ENCODE measurements at regions not wholly inside any gene's neighbourhood (a gene's known extent, or its start where the extent isn't known, plus 50 kb on each side); places are given as distances from the start of the nearest gene placed in this dataset.

DNA sequence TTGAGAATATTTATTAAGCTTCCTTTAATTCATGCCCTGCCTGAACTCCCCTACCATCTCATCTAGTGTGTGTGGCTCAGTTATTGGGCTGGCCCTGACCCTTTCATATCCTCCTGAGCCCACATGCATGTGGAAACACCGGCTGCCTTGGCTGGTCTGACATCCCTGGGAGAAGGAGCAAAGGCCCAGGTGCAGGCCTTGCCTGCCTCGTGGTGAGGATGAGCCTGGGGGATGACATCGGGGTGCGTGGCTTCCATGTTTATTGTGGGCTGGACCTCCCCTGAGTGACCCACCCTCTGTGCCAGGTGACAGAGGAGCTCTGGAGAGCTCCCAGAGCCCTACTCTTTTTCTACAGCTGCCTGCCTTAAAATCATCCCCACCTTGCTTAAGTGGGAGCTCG, 69.1 kb downstream of the FOXA2 start:
- Histone ChIP-seq H3K27me3 (peaks cover 28% of the 10 kb centered on the region), H3K4me1 (no peaks in the 10 kb centered on the region), H3K27ac (no peak overlapping the region), H3K4me3 (no peak overlapping the region), H3K36me3 (no peaks in the 10 kb centered on the region), H3K9me3 (no peaks in the 10 kb centered on the region)
- WGBS, 2 donors (ENCODE audit: low coverage in 1 of 2), result 70% methylated on average over 2 of the region's 5 CpGs; no CpG with 5 or more reads in 1 of the 2 donors
- TF ChIP-seq POLR2AphosphoS5 (IDR thresholded peaks at IDR 0.05) (no peak), EP300 (IDR thresholded peaks at IDR 0.05) (no peak), POLR2A (IDR thresholded peaks at IDR 0.05) (no peak)
- TF ChIP-seq, protein P1, sequence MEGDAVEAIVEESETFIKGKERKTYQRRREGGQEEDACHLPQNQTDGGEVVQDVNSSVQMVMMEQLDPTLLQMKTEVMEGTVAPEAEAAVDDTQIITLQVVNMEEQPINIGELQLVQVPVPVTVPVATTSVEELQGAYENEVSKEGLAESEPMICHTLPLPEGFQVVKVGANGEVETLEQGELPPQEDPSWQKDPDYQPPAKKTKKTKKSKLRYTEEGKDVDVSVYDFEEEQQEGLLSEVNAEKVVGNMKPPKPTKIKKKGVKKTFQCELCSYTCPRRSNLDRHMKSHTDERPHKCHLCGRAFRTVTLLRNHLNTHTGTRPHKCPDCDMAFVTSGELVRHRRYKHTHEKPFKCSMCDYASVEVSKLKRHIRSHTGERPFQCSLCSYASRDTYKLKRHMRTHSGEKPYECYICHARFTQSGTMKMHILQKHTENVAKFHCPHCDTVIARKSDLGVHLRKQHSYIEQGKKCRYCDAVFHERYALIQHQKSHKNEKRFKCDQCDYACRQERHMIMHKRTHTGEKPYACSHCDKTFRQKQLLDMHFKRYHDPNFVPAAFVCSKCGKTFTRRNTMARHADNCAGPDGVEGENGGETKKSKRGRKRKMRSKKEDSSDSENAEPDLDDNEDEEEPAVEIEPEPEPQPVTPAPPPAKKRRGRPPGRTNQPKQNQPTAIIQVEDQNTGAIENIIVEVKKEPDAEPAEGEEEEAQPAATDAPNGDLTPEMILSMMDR (IDR thresholded peaks at IDR 0.05), result no peak
- ATAC-seq, result no peak

DNA sequence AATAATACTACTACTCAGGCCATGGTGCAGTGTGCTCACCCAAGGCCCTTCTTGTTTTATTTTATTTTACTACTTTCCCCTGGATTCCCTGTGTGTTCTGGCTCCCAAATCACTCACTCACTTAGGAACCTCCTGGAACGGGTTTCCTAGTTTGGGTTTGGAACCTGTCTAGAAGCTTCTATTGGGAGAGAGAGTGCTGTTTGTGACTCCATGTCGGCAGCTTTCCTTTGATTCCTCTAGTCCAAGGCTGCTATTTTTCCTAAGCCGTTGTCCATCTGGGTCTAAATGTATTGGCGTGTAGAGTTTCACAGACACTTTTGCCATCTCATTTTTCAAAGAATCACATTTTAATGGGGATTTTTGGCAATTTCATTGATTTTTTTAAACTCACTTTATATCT, 70.8 kb downstream of the FOXA2 start:
- TF ChIP-seq EP300 (IDR thresholded peaks at IDR 0.05) (no peak), POLR2A (IDR thresholded peaks at IDR 0.05) (no peak), POLR2AphosphoS5 (IDR thresholded peaks at IDR 0.05) (no peak)
- TF ChIP-seq, protein P1 (IDR thresholded peaks at IDR 0.05), result no peak
- no peak for ATAC-seq
- no peaks in the 10 kb centered on the region for H3K4me1 ChIP-seq
- WGBS, 2 donors (ENCODE audit: low coverage in 1 of 2), result 67 to 68% methylated on average over 1 to 4 of the region's 4 CpGs
- H3K27me3 ChIP-seq, result peaks cover 35% of the 10 kb centered on the region
- H3K36me3 ChIP-seq, result no peaks in the 10 kb centered on the region
- no peak overlapping the region for H3K27ac ChIP-seq
- no peak overlapping the region for H3K4me3 ChIP-seq
- H3K9me3 ChIP-seq, result no peaks in the 10 kb centered on the region

DNA sequence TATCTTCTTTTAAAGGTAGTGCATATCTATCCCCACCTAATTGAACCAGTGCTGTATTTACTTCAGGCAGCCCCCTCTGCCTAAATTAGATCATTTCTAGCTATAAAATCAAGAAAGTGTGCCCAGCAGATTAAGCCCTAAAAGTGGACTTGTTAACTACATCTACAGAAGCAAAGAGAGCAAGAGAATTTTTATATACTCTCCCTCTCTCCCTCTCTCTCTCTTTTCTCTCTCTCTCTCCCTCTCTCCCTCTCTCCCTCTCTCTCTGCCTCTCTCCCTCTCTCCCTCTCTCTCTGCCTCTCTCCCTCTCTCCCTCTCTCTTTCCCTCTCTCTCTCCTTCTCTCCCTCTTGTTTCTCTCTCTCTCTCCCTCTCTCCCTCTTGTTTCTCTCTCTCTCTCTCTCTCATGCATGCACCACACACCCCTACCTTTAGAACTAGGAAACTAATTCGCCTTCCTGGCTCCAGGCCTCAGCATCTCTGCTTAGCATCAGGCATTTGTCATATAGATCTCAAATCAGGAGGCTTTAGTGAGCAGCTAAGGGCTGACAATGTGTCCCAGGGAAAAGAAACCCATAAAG, 71.4 kb downstream of the FOXA2 start:
- H3K9me3 ChIP-seq, result no peaks in the 10 kb centered on the region
- ATAC-seq, result no peak
- no peaks in the 10 kb centered on the region for H3K36me3 ChIP-seq
- WGBS, 2 donors (ENCODE audit: low coverage in 1 of 2), result 57% methylated on average over 1 of the region's 1 CpG; no CpG with 5 or more reads in 1 of the 2 donors
- no peak overlapping the region for H3K27ac ChIP-seq
- H3K4me1 ChIP-seq, result no peaks in the 10 kb centered on the region
- TF ChIP-seq, protein P1 (IDR thresholded peaks at IDR 0.05), result no peak
- TF ChIP-seq EP300 (IDR thresholded peaks at IDR 0.05), result no peak
- no peak for TF ChIP-seq POLR2A (IDR thresholded peaks at IDR 0.05)
- TF ChIP-seq POLR2AphosphoS5 (IDR thresholded peaks at IDR 0.05), result no peak
- H3K4me3 ChIP-seq, result no peak overlapping the region
- peaks cover 34% of the 10 kb centered on the region for H3K27me3 ChIP-seq

DNA sequence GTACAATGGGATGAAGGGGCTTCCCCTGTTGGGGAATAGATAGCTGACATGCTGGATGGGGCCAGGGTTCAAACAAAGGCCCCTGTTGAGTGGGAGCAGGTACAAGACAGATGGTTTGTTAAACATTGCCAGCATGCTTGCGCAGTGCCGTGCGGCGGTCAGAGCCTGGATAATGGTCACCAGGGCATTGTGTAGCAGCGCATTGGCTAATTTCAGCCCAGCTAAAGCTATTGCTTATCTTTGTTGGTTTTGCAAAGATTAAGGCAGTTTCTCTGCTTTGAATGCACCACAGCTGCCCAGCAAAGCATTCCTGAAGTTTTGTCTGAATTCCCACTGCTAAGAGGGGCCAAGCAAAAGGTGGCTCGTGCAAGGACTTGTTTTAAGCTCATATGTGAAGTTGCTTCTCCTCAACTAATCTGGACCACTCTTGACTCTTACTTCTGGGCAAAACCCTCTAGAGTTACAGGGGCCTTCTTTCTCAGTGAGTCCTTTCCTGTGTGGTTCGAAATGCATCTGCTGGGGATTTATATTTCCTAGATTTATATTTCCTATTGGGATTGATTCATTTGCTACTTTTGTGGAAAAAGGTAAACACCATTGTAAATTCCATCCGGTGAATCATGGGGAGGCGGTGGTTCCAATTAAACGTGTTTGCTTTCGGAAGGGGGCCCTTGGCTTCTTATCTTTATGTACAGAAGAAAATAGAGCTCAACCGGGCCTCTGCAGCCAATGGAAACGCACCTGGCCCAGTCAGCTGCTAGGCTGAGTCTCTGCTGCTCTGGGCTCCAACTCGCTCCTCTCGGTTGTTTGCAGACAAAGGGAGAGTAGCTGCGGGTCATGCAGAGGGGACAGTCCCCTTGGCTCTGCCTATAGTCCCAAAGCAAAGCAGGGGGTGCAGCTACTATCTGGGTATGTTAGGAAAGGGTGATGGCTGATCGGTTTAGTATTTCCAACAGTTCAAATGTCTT, 72.1 kb downstream of the FOXA2 start:
- no peaks in the 10 kb centered on the region for H3K9me3 ChIP-seq
- no peak for ATAC-seq
- H3K27ac ChIP-seq, result no peak overlapping the region
- H3K27me3 ChIP-seq, result peaks cover 38% of the 10 kb centered on the region
- H3K4me3 ChIP-seq, result no peak overlapping the region
- 29 to 31% methylated on average over 10 to 11 of the region's 17 CpGs for WGBS, 2 donors (ENCODE audit: low coverage in 1 of 2)
- H3K4me1 ChIP-seq, result no peaks in the 10 kb centered on the region
- H3K36me3 ChIP-seq, result no peaks in the 10 kb centered on the region
- TF ChIP-seq EP300 (IDR thresholded peaks at IDR 0.05) (no peak), POLR2AphosphoS5 (IDR thresholded peaks at IDR 0.05) (no peak), POLR2A (IDR thresholded peaks at IDR 0.05) (no peak)
- TF ChIP-seq, protein P1 (IDR thresholded peaks at IDR 0.05), result no peak

DNA sequence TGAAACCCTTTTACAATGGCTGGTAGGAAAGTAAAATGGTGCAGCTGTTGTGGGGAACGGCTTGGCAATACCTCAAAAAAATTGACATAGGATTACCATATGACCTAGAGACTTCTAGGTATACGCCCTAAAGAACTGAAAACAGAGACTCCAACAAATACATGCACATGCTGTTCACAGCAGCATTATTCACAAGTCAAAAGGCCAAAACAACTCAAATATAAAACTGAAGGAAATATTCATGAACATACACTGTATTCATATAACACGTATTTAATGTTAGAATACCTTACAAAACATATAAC, 74.6 kb downstream of the FOXA2 start:
- Histone ChIP-seq H3K4me3 (no peak overlapping the region), H3K9me3 (no peaks in the 10 kb centered on the region), H3K27ac (no peak overlapping the region), H3K36me3 (no peaks in the 10 kb centered on the region), H3K27me3 (peaks cover 22% of the 10 kb centered on the region), H3K4me1 (no peaks in the 10 kb centered on the region)
- WGBS, 2 donors (ENCODE audit: low coverage in 1 of 2), result 65 to 83% methylated on average over 2 to 3 of the region's 3 CpGs
- no peak for ATAC-seq
- TF ChIP-seq EP300 (IDR thresholded peaks at IDR 0.05), result no peak
- TF ChIP-seq POLR2AphosphoS5 (IDR thresholded peaks at IDR 0.05), result no peak
- no peak for TF ChIP-seq POLR2A (IDR thresholded peaks at IDR 0.05)
- TF ChIP-seq, protein P1 (IDR thresholded peaks at IDR 0.05), result no peak
